GM12873 (cell line): ENCODE measurements at regions not wholly inside any gene's neighbourhood (a gene's known extent, or its start where the extent isn't known, plus 50 kb on each side); places are given as distances from the start of the nearest gene placed in this dataset.

Source experiments
- CTCF ChIP-seq: IDR thresholded peaks from 2 replicates; pipeline ENCODE4 v1.5.1; 2012; ENCODE audit warnings: low read depth, mild to moderate bottlenecking, moderate library complexity, low read length, control low read depth; ENCODE audit not compliant: insufficient read depth; ENCODE audit errors: missing control alignments

GRCh38 chr13:57824121-57824520, 192.6 kb downstream of the PCDH17 start:
- TF ChIP-seq CTCF, result no peak

GRCh38 chr13:57825066-57825465, 193.5 kb downstream of the PCDH17 start:
- TF ChIP-seq CTCF, result no peak

DNA sequence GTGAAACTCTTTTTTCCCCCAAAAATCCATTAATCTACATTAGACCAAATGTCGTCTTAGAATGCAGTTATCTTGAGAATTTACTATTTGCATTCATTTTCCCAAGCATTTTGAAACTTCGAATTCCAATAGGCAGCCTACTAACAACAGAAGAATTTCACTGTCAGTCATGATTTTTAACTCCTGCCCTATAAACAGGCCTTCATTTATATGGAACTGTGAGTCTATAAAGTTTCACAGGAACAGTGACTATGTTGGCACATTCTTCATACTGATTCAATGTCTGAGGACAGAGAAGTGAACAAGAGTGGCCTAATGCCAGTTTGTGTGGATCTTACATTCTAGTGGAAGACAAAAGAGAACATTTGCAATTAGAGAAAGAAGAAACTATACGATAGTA, 198.0 kb downstream of the PCDH17 start:
- TF ChIP-seq CTCF, result no peak

DNA sequence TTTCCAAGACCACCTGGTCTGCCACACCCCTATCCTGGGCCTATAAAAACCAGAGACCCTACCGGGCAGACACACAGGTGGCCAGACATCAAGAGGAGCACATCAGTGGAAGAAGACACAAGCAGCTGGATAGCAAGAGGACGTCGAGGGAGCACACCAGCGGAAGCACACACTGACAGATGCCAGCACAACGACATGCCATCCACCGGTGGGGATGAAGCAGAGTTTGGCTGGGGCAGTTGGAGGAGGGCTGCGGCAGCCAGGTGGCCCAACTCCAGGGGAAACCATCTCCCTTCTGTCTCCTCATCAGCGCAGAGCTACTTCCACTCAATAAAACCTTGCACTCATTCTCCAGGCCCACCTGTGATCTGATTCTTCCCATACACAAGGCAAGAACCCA, 200.6 kb downstream of the PCDH17 start:
- TF ChIP-seq CTCF, result no peak

GRCh38 chr13:57837801-57838200, 206.3 kb downstream of the PCDH17 start:
- TF ChIP-seq CTCF, result no peak

- no peak for TF ChIP-seq CTCF
These were observed 212.0 kb downstream of the PCDH17 start for GRCh38 chr13:57843521-57843920.

DNA sequence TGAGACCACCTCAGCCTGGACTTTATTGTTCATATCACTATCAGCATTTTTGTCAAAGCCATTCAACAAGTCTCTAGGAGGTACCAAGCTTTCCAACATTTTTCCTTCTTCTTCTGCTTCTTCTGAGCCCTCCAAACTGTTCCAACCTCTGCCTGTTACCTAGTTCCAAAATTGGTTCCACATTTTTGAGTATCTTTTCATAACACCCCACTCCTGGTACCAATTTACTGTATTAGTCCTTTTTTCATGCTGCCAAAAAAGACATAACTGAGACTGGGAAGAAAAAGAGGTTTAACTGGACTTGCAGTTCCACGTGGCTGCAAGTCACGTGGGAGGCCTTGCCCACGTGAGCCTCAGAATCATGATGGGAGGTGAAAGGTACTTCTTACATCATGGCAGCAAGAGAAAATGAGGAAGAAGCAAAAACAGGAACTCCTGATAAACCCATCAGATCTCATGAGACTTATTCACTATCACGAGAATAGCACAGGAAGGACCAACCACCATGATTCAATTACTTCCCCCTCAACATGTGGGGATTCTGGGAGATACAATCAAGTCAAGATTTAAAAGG, 215.1 kb downstream of the PCDH17 start:
- TF ChIP-seq CTCF, result no peak
